Upper lobe of left lung (tissue), 4 donors: ENCODE measurements at regions not wholly inside any gene's neighbourhood (a gene's known extent, or its start where the extent isn't known, plus 50 kb on each side); places are given as distances from the start of the nearest gene placed in this dataset.

ENCODE experiments used
- EP300 ChIP-seq, 4 donors: sonication (generic); formaldehyde crosslinking; IDR thresholded peaks; one replicate each; pipeline ENCODE4 v1.5.1; 2017; ENCODE audit warnings: antibody characterized with exemption in 4 of 4, control low read depth in 2 of 4
- POLR2A ChIP-seq, 4 donors: fragments of 450-650 bp; IDR thresholded peaks; one replicate each; pipeline ENCODE4 v1.5.1; 2016 to 2017; ENCODE audit warnings: antibody characterized with exemption in 4 of 4, mild to moderate bottlenecking in 2 of 4
- POLR2AphosphoS5 ChIP-seq, 2 donors: sonication (generic); formaldehyde crosslinking; IDR thresholded peaks; one replicate each; pipeline ENCODE4 v1.5.1; 2017; ENCODE audit warnings: antibody characterized with exemption in 2 of 2
- TF ChIP-seq, protein P1 (sequence below), 6 experiments: fragments of 450-650 bp in 4 of 6; fragments of 200-600 bp in 2 of 6; sonication (generic) in 2 of 6; IDR thresholded peaks; one replicate each; pipeline ENCODE4 v1.5.1; 2016 to 2019; ENCODE audit warnings: antibody characterized with exemption in 6 of 6

DNA sequence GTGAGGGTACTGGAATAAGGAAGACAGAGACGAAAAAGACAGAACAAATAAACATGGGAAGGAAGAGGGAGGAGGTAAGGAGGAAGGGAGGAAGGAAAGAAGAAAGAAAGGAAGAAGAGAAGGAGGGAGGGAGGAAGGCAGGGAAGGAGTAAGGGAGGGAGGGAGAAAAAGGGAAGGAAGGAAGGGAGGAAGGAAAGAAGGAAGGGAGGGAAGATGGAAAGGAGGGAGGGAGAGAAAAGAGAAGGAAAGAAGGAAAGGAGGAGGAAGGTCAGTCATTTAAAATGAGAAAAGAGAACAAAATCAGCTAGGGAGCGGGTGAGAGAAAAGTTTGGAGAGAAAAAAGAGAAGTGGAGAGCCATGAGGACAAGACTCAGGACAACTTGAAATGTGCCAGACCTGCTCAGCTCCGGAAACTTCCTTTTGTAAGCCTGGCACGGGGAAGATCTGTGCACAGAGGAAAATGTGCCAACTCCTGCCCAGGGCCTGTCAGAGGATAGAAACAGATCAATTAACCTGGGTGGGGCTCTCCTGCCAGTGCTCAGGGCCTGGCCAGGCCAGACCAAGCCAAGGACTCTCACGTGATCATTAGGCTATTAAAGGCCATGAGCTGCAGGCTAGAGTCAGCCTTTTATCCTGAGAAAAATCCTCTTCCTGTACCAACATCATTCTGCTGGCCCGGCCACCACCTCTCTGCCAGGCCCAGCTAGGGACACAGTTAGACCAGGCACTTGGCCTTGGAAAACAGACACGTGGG lies 50.1 kb upstream of the BCL6 start:
- TF ChIP-seq POLR2A (IDR thresholded peaks at IDR 0.05) = no peak
- TF ChIP-seq, protein P1, sequence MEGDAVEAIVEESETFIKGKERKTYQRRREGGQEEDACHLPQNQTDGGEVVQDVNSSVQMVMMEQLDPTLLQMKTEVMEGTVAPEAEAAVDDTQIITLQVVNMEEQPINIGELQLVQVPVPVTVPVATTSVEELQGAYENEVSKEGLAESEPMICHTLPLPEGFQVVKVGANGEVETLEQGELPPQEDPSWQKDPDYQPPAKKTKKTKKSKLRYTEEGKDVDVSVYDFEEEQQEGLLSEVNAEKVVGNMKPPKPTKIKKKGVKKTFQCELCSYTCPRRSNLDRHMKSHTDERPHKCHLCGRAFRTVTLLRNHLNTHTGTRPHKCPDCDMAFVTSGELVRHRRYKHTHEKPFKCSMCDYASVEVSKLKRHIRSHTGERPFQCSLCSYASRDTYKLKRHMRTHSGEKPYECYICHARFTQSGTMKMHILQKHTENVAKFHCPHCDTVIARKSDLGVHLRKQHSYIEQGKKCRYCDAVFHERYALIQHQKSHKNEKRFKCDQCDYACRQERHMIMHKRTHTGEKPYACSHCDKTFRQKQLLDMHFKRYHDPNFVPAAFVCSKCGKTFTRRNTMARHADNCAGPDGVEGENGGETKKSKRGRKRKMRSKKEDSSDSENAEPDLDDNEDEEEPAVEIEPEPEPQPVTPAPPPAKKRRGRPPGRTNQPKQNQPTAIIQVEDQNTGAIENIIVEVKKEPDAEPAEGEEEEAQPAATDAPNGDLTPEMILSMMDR (IDR thresholded peaks at IDR 0.05) = no peak
- TF ChIP-seq EP300 (IDR thresholded peaks at IDR 0.05) = no peak
- TF ChIP-seq POLR2AphosphoS5 (IDR thresholded peaks at IDR 0.05) = no peak
